ENCODE measurements at regions not wholly inside any gene's neighbourhood (a gene's known extent, or its start where the extent isn't known, plus 50 kb on each side); places are given as distances from the start of the nearest gene placed in this dataset.

DNA sequence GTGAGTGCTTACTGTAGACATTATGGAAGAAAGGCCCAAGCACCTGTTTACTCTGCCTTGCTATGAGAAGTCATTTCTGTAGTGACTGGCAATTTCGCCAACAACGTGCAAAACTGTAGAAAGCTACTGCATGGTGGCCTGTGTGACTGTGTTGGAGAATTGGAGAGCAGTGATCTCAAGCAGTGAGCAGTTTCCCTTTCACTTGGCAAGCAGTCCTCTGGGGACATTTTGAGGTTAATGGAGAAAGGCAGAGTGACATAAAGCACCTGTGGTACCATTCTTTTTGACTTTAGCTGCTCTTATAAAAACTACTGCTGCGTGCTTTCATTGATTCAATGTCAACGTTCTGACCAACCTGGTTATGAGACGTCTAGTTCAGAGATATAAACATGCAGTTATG is 382.6 kb upstream of the JAG1 start:
- TF ChIP-seq, protein P1, sequence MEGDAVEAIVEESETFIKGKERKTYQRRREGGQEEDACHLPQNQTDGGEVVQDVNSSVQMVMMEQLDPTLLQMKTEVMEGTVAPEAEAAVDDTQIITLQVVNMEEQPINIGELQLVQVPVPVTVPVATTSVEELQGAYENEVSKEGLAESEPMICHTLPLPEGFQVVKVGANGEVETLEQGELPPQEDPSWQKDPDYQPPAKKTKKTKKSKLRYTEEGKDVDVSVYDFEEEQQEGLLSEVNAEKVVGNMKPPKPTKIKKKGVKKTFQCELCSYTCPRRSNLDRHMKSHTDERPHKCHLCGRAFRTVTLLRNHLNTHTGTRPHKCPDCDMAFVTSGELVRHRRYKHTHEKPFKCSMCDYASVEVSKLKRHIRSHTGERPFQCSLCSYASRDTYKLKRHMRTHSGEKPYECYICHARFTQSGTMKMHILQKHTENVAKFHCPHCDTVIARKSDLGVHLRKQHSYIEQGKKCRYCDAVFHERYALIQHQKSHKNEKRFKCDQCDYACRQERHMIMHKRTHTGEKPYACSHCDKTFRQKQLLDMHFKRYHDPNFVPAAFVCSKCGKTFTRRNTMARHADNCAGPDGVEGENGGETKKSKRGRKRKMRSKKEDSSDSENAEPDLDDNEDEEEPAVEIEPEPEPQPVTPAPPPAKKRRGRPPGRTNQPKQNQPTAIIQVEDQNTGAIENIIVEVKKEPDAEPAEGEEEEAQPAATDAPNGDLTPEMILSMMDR (IDR thresholded peaks at IDR 0.05; ENCODE audit: poor library complexity, severe bottlenecking) = no peak
- no peak for TF ChIP-seq EZH2 (IDR thresholded peaks at IDR 0.05; ENCODE audit: borderline replicate concordance, insufficient read depth, low read length, poor library complexity, severe bottlenecking)

Data from neural cell (in vitro differentiated cells).